Inferior parietal cortex (tissue), 1 donor: ENCODE measurements at regions not wholly inside any gene's neighbourhood (a gene's known extent, or its start where the extent isn't known, plus 50 kb on each side); places are given as distances from the start of the nearest gene placed in this dataset.
"Not testable (repeated sequence)": the region's sequence is repeated elsewhere in the genome, so short reads cannot be mapped to it uniquely, and the experiment has no call there.

Experiments
- DNase-seq: peaks from one replicate; pipeline ENCODE4 v3.0.0-alpha.2; 2016; ENCODE audit errors: extremely low spot score

DNA sequence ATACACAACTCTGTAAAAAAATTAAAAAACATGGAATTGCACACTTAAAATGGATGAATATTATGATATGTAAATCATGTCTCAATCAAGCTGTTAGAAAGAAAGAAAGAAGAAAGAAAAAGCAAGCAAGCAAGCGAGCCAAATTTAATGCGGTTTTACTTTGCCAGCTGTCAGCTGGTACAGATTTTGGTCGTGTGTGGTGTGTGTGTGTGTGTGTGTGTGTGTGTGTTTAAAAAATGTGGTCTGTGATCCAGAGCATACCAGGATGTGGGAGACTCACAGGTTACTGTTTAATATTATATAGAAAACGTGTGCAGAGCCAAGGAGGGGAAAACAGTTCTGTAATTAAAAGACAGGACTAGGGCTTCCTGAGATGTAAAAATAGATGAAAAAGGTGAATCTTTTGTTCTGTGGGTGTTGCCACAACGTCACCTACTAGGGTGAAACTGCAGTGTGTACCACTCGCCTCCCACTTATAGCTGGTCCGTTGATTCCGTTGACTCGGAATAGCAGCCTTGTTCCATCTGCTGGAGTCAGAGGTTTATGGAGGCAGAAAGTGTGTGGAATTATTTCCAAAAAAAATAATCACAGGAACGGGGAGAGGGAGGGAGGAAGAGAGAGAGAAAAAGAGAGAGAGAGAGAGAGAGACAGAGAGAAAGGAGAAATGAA lies 197.7 kb downstream of the BCAS1 start:
- no peak for DNase-seq

DNA sequence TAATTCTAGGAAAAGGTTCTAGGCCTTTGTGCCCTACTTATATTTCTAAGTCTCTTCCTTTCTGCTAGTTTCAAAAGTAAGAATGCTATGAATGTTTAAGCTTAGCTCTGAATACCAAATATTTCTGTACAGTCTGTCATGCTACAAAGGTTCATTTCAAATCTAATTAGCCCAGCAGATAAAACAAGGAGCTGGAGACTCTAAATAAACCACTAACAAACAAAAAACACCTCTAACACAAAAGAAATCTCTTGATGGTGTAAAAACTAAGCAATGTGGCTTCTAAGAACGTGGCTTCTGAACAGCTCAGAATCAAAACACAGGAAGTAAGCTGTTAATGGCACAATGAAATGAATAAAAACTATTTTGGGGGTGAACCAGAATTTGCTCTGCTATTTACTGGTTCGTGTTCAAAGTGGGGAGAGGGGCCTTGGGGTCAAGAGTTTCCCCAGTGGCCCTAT lies 198.3 kb downstream of the BCAS1 start:
- no peak for DNase-seq

DNA sequence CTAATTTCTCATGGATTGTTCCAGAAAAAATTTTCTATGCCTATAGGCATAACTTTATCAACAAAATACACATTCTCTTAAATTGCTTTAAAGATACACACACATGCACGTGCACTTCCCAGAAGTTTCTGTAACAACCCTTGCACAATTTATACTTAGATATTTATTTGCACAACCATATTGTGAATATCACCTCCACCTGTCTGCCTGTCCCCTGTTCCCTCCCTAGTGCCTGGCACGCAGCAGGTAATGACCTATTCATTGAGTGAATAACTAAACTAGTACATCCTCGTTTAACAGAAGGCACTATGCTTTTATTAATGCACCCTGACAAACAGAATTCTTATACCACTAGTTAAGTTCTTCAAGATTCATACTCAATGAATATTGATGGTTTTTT lies 198.9 kb downstream of the BCAS1 start:
- no peak for DNase-seq

DNA sequence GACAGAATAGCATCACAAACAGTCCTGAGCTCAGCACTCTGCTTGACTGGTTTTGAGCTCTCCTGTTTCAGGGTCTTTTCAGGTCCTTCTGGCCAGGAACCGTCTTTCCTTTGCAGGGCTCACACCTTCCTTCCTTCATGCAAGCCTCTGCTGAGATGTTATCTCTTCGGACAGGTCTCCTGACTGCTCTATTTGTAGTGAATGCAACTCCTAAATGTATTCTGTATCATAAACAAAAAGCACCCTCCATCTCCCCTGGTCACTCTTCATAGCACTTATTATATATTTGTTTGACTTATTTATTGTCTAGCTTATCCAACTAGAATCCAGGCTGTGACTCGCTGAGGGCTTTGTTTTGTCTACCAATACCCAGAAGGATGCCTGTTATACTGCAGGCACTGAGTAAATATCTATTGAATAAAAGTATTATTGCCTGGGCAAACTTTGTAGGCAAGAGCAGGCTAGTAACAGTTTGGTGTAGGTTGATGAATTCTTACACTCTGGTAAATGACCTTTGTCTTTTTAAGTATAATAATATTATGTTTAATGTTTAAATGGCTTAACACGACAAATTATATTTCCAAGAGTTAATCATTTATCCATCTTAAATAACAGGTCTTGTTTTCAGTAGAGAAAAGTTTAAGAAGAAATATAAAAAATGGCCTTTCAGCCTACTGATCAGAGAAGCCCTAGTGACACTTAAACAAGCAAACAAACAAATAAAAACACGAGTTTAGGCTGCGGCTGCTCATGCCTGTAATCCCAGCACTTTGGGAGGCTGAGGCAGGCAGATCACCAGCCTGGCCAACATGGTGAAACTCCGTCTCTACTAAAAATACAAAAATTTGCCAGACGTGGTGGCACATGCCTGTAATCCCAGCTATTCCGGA lies 199.7 kb downstream of the BCAS1 start:
- no peak for DNase-seq

DNA sequence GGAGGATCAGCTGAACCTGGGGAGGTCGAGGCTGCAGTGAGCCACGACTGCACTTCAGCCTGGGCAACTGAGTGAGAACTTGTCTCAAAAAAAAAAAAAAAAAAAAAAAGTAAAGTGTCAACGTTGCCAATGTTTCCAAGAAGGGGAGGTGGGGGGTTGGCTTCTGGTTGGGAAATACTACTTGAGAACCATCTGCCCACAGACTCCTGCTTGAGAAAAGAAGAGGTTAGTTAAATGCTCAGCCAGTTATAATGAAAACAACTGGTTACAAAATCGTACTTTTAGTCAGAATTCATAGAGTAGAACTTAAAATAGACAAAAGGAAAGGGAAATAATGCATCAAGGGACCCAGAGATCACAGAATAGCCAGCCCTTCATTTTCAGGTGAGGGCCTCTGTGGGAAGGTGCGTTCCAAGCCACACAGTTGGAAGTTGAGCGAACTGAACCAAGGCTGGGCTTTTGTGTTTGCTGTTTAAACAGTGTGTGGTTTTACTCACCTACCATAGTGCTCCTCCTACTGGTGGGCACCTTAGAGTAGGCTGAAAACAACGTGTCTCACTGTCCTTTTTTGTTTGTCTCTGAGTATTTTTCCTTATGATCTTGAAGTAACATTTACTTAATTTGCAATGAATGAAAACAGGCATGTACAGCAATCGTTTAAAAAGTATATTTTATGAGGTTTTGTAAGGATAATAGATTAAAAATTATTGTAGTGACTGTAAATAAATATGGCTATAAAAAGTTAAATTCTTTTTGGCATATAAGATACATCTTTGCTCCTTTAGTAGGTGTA lies 200.7 kb downstream of the BCAS1 start:
- no peak for DNase-seq

DNA sequence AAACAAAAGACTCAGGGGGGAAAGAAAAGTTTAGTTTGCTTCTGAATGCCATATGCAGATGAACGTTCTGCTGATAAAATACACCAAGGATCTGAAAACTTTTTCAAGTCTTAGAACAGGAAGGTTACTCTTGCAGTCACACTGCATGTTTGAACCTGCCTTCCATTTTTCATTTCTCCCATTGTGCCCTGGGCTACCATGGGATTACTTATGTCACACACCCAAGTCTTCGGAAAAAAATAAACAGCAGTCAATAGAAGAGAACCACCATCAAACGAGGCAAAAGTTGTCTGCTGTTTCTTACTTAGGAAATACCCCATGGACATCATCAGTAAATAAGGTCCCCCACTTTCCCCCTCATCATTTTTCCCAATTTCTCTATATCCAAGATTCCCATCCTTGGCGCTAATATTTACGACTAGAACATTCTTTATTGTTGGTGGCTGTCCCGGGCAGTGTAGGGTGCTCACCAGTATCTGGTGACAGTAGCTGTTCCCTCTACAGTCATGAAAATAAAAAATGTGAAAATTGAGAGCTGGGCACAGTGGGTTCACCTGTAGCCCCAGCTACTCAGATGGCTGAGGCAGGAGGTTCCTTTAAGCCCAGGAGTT lies 202.5 kb downstream of the BCAS1 start:
- DNase-seq, result no peak

DNA sequence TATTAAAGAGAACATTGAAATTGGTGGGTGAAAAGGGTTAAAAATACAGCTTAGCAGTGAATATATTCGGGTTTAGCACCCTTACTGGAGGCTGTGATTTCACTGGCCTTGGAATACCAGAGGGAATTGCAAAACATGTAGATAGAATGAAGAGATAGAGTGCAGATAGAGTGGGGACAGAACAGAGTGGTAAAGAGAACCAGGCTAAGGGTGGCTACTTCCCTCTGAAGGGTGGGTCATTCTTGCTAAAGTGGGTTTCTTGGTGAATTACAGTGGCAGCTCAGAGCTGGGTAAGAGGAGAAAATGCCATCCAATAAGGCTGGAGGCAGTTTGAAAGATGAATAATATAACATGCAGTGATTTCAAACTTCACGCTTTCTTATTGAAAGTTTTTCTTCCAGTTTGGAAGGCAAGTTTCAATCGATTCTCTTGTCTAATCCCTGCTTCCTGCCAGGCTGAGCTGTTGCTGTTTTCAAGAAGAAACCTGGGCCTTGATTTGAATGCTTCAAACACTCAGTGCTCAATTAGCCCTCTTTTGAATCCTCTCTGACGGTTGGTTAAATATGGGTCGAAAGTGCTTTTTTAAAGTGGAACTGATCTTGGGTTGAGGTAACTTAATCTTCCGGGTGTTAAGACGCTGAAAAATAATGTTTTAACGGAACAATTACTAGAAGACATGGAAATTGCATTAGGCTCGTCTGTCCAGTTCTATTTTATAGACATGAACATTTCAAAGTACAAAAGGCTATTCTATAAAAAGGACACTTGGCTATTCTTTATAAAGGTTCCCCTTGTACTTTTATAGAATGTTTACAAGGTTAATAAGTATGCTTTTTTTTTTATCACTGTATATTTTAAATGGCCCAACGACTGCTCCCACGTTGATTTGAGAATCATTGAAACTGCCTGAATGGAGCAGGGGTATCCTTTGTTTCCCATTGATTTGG lies 203.3 kb downstream of the BCAS1 start:
- no peak for DNase-seq

DNA sequence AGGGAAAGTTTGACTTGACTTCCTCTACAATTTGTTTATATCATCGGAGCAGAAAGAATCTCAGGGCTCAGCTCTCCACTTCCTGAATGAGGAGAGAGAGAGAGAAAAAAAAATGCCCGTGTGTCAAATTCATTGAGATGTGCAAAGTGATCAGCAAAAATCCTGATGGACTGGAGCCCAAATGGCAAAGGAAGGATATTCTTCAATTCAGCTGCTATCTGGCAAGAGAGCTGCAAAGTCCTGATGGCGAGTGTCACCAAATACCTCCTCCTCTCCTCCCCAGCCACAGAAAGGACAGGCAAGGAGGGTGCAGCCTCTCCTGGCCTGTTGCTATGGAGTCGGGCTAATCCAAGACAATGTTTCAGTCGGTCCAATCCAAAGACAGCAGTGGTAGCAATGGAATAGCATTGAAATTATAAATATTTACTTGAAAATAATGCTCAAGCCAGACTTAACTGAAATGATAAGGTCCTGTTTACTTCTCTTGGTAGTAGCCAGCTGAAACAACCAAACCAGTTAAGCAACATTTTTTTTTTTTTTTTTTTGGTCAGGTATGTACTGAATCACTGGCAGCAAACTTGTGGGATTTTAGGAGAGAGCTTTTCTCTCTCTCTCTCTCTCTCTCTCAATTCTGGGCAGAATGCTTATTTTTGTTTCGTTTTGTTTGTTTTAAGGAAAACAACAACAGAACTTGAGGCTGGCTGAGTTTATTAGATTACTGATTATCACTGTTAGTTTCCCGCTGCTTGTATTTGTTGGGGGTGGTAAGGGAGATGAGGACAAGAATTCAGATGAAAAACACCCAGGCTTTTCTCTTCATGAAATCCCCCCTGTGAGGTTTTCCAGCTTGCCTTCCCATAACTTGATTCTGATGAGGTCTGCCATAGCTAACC lies 204.2 kb downstream of the BCAS1 start:
- no peak for DNase-seq

DNA sequence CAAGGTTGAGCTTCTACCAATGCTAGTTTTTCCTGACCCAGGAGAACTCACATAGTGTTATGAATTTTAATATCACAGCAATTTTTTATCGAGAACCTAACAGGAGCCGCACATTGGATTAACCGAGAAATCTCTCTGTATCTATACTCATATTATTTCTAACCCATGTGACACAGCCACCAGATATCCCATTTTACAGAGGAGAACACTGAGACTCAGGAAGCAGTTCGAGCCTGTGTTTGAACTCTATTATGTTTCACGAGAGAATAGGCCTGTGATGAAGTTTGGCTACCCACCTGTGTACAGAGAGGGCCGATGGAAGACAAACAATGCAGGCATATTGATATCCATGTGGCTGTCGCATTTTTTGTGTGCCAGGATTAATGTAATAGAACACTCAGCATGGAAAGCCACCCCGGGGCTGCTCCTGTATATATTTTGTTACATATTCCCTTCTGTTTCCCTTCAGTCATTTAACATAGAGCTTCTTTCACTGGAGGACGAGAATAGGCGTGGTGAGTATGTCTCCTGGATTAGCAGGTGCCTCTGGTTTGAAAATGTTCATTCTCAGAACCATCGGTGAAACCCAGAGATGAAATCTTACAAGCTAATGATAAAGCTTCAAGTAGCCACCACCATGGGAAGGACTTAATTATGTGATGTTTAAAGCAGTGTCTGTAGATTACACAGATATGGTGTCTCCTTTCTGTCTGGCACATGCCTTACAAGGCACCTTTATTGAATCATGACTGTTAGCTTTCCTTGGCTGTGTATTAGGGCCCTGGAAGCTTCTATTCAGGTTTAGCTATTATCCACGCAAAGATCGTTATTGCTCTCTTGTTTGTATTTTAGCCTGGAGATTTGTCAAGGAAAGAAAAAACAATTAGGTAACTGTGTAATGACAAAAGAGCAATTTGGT lies 205.4 kb downstream of the BCAS1 start:
- not testable (repeated sequence) for DNase-seq

DNA sequence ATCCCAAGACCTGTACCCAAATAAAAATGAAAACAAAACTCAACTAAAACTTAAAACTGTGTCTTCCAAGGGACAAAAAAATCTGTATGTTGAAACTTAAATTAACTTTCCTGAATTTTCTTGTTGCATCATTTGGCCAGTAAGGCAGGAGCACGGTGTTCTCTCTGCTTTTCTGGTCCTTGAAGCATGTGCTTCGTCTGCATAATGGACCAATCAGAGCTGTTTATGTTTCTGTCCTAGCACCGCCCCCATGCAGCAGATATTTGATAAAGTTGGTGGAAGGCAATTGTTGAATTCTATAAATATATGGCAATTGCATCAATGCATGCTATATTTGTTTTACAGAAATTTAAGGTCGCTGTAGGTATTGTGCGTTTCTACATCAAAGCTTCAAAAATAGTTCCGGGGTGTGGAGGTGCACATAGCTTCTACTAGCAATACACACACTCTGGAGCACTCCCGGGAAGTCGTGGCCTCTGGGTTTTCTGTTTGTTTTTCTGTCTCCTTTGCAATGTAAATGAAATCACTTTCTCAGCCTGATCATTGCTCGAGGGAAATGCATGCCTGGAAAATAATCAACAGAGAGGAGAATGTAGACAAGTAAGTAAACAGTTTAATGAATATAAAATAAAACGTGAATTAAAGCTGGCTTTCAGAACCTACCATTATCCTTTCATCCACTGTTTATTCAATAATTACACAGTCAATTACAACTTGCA lies 206.3 kb downstream of the BCAS1 start:
- not testable (repeated sequence) for DNase-seq

DNA sequence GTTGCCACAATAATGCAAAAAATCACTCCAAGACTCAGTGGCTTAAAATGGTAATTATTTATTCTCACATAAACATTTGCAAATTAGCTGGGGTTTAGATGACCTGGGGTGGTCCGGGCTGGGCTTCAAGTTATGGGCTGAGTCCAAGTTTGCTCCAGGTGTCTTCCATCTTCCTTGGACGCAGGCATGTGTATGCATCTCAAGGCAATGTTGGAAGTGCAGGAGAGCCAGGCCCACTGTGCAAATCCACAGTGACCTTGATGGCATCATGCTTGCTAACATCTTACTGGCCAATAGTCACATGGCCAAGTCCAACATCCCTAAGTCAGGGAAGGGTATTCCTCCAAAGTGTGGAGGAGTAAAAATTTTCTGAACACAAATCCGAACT lies 206.9 kb downstream of the BCAS1 start:
- DNase-seq, result not testable (repeated sequence)

DNA sequence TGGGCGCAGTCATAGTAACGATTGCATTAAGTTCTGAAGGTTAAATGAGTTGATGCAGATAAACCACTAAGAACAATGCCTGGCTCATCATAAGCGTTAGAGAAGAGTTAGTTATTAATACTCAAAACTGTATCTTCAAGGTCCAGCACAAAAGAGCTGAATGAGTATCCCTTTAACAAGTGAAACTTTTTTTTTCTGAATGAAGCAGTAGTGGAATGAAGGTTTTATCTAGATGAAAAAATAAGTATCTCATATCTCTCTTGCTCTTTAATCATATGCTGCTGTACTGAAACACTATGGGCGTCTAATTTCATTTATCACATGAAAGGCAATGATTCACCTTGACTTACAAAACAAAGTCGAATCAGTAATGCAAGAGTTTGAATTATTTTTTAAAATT lies 207.4 kb downstream of the BCAS1 start:
- not testable (repeated sequence) for DNase-seq

DNA sequence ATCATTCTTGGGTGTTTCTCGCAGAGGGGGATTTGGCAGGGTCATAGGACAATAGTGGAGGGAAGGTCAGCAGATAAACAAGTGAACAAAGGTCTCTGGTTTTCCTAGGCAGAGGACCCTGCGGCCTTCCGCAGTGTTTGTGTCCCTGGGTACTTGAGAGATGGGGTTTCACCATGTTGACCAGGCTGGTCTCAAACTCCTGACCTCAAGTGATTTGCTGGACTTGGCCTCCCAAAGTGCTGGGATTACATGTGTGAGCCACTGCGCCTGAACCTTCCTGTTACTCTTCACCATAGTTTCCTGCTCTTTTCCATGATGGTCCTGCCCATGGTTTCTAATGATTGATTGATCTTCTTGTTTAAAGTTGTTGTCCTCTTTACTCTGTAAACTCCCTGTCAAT lies 207.9 kb downstream of the BCAS1 start:
- DNase-seq, result not testable (repeated sequence)

DNA sequence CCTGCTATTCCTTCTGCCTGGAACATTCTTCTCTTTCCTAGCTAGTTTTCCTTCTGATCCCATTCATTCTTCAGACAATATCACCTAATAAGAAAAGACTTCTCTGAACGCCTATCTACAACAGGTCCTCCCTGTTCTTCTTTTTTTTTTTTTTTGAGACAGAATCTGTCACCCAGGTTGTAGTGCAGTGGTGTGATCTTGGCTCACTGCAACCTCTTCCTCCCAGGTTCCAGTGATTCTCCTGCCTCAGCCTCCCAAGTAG lies 208.3 kb downstream of the BCAS1 start:
- DNase-seq, result not testable (repeated sequence)

DNA sequence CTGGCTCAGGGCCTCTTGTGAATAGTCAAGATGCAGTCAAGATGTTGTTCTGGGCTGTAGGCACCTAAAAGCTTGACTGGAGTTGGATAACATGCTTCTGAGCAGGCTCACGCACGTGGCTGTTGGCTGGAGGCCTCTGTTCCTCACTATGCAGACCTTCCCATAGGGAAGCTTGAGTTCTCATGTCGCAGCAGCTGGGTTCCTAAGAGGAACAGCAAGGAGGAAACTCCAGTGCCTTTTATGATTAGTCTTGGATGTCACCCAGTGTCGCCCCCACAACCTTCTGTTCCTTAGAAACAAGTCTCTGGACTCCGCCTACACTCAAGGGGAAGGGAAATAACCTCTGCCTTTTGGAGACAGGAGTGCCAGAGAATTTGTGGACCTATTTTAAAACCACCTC lies 210.7 kb downstream of the BCAS1 start:
- no peak for DNase-seq

DNA sequence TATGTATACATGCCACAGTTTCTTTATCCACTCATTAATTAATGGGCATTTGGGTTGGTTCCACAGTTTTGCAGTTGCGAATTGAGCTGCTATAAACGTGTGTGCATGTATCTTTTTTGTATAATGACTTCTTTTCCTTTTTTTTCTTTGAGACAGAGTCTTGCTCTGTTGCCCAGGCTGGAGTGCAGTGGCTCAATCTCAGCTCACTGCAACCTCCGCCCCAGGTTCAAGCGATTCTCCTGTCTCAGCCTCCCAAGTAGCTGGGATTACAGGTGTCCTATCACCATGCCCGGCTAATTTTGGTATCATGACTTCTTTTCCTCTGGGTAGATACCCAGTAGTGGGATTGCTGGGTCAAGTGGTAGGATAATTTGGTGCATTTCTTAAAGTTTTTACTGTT lies 211.4 kb downstream of the BCAS1 start:
- DNase-seq, result not testable (repeated sequence)

DNA sequence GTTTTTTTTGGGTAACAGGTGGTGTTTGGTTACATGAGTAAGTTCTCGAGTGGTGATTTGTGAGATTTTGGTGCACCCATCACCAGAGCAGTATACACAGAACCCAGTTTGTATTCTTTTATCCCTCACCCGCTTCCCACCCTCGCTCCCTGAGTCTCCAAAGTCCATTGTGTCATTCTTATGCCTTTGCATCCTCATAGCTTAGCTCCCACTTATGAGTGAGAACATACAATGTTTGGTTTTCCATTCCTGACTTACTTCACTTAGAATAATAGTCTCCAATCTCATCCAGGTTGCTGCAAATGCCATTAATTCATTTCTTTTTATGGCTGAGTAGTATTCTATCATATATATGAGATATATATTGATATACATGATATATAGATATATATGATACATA lies 211.9 kb downstream of the BCAS1 start:
- DNase-seq, result not testable (repeated sequence)

DNA sequence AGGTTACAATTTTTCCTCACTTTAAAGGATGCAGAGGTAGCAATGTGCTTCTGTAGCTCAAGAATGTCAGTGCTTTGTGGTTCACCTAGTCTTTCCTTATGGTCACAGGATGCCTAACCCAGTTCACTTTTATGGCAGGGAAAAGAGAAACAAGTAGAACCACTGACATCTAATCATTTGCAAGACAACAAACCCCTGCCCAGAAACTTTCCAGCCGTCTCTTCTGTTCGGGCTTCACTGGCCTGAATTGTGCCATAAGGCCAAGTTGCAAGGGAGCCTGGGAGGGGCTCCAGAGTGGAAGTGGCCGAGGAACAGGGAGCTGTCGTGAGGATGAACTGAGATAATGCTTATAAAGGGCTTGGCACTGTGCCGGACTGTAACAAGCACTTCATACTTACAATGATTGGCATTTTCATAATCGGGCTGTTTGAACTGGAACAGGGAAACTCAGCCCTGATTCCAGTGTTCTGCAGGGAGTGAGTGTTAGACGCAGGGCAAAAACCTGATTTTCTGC lies 212.6 kb downstream of the BCAS1 start:
- DNase-seq, result no peak
